Left lung (tissue), 4 donors: ENCODE measurements at regions not wholly inside any gene's neighbourhood (a gene's known extent, or its start where the extent isn't known, plus 50 kb on each side); places are given as distances from the start of the nearest gene placed in this dataset.

Experiments used
- ATAC-seq: fragments of 200-7000 bp; cut with Tn5 transposase; one replicate; pipeline ENCODE4 v1.9.1; 2020; ENCODE audit warnings: moderate library complexity
- DNase-seq, 4 donors: peaks; one replicate each; pipeline ENCODE4 v3.0.0-alpha.2; 2013 to 2020
- H3K27ac ChIP-seq, 2 donors: fragments of 200-600 bp; sonication (generic) in 1 of 2; one replicate each; pipeline versions ENCODE4 v1.5.0 to v1.8.0; 2020 to 2021
- H3K27me3 ChIP-seq, 2 donors: fragments of 200-600 bp; sonication (generic) in 1 of 2; one replicate each; pipeline versions ENCODE4 v1.5.0 to v1.8.0; 2020 to 2021
- H3K36me3 ChIP-seq, 2 donors: fragments of 200-600 bp; sonication (generic) in 1 of 2; one replicate each; pipeline versions ENCODE4 v1.5.0 to v1.8.0; 2020 to 2021
- H3K4me1 ChIP-seq, 2 donors: fragments of 200-600 bp; one replicate each; pipeline ENCODE4 v1.8.0; 2021
- H3K4me3 ChIP-seq, 2 donors: fragments of 200-600 bp; sonication (generic) in 1 of 2; one replicate each; pipeline versions ENCODE4 v1.5.0 to v1.8.0; 2020 to 2021; ENCODE audit warnings: mild to moderate bottlenecking in 1 of 2
- H3K9me3 ChIP-seq, 2 donors: fragments of 200-600 bp; sonication (generic) in 1 of 2; one replicate each; pipeline versions ENCODE4 v1.5.0 to v1.8.0; 2020 to 2021
- intact Hi-C, 2 donors: fragments of 100-400 bp; cut with DNase I; formaldehyde crosslinking; loops; one replicate each; pipeline versions ENCODE4 v1.11.2 to v1.14.2; 2022
- TF ChIP-seq, protein P1 (sequence below), 2 donors: fragments of 200-600 bp; sonication (generic) in 1 of 2; IDR thresholded peaks; one replicate each; pipeline versions ENCODE4 v1.5.0 to v1.8.0; 2021; ENCODE audit warnings: antibody characterized with exemption in 2 of 2
- donor health status: DM: no; HTN: yes; CAD: no.
- donor health status: DM: no; HTN: no; CAD: no.

DNA sequence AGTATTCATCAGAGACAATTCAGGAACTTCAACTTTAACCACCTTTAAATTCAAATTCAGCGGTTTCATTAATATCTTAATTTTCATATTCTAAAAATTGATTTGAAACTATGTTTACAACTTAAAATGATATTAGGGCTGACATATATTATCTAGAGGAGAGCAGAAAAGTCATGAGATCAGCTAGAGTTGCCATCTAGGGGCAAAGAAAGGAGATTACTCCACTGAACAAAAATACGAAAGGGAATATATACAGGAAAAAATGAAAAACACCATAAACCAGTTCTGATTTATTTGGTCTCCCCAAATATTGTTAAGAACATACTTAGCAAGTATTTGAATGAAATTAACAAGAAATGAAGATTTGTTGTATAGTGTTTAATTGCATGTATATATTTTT is 946.3 kb downstream of the DTWD2 start:
- H3K4me3 ChIP-seq = no peak overlapping the region
- H3K27me3 ChIP-seq = no peaks in the 10 kb centered on the region
- DNase-seq = no peak
- no peaks in the 10 kb centered on the region for H3K9me3 ChIP-seq
- TF ChIP-seq, protein P1, sequence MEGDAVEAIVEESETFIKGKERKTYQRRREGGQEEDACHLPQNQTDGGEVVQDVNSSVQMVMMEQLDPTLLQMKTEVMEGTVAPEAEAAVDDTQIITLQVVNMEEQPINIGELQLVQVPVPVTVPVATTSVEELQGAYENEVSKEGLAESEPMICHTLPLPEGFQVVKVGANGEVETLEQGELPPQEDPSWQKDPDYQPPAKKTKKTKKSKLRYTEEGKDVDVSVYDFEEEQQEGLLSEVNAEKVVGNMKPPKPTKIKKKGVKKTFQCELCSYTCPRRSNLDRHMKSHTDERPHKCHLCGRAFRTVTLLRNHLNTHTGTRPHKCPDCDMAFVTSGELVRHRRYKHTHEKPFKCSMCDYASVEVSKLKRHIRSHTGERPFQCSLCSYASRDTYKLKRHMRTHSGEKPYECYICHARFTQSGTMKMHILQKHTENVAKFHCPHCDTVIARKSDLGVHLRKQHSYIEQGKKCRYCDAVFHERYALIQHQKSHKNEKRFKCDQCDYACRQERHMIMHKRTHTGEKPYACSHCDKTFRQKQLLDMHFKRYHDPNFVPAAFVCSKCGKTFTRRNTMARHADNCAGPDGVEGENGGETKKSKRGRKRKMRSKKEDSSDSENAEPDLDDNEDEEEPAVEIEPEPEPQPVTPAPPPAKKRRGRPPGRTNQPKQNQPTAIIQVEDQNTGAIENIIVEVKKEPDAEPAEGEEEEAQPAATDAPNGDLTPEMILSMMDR (IDR thresholded peaks at IDR 0.05) = no peak
- no peaks in the 10 kb centered on the region for H3K36me3 ChIP-seq
- no peak for ATAC-seq
- no peaks in the 10 kb centered on the region for H3K4me1 ChIP-seq
- intact Hi-C loops = no loop called here
- H3K27ac ChIP-seq = no peak overlapping the region

DNA sequence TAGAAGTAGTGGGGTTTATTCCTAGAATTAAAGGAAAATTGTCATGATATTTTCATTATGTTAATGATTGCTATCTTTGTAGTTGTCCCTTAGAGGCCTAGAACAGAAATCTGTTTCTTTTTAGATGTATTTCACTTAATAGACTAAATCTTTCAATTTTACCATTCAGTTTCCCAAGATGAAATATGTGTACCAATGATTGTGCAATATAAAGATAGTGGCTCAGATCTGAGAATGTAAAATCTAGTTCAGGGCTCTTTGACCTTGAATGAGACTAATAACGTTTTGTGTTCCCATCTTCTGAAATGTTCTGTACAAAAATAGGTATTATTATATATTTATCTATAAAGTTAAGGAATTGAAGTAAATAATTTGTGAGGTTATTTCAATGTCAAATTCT is 947.9 kb downstream of the DTWD2 start:
- no peak for ATAC-seq
- Histone ChIP-seq H3K4me3 (no peak overlapping the region), H3K27me3 (no peaks in the 10 kb centered on the region), H3K36me3 (no peaks in the 10 kb centered on the region), H3K27ac (no peak overlapping the region), H3K4me1 (no peaks in the 10 kb centered on the region), H3K9me3 (no peaks in the 10 kb centered on the region)
- TF ChIP-seq, protein P1 (IDR thresholded peaks at IDR 0.05) = no peak
- no peak for DNase-seq
- intact Hi-C loops = no loop called here

DNA sequence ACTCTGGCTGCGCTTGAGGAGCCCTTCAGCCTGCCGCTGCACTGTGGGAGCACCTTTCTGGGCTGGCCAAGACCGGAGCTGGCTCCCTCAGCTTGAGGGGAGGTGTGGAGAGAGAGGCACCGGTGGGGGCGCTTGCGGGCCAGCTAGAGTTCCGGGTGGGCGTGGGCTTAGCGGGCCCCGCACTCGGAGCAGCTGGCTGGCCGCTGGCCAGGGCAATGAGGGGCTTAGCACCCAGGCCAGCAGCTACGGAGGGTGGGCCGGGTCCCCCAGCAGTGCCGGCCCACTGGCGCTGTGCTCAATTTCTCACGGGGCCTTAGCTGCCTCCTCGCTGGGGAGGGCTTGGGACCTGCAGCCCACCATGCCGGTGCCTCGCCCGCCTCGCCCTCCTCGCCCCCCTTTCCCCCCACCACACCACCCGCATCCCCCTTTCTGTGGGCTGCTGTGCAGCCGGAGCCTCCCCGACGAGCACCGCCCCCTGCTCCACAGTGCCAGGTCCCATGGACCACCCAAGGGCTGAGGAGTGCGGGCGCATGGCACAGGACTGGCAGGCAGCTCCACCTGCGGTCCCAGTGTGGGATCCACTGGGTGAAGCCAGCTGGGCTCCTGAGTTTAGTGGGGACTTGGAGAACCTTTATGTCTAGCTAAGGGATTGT is 954.5 kb downstream of the DTWD2 start:
- H3K27me3 ChIP-seq = no peaks in the 10 kb centered on the region
- no peak overlapping the region for H3K27ac ChIP-seq
- DNase-seq (peak in 1 of 4 donors; percentile 69), ATAC-seq (no peak)
- H3K4me1 ChIP-seq = no peaks in the 10 kb centered on the region
- intact Hi-C loops = no loop called here
- peaks cover 0 to 25% of the 10 kb centered on the region in 2 donors for H3K9me3 ChIP-seq
- no peak overlapping the region for H3K4me3 ChIP-seq
- no peaks in the 10 kb centered on the region for H3K36me3 ChIP-seq
- TF ChIP-seq, protein P1 (IDR thresholded peaks at IDR 0.05) = no peak

DNA sequence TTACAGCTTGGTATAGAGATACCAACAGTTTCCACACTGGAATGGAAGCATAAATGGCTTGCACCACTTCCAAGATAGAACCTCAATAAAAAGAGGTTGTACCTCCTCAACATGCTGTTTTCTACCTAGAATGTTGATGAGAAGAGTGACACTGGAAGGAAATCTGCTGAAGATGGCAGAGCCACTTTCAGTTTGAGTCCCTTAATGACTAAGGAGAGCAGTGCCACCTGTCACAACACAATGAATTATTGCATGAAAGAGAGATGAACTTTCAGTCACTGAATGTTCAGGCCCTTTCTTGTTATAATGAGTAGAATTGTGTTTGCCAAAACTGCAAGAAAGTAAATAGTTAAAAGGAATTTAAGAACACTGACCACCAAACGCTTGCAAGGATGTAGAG is 958.5 kb downstream of the DTWD2 start:
- no peak overlapping the region for H3K27ac ChIP-seq
- H3K27me3 ChIP-seq = no peaks in the 10 kb centered on the region
- TF ChIP-seq, protein P1 (IDR thresholded peaks at IDR 0.05) = no peak
- H3K4me1 ChIP-seq = no peaks in the 10 kb centered on the region
- no peak overlapping the region for H3K4me3 ChIP-seq
- no peaks in the 10 kb centered on the region for H3K36me3 ChIP-seq
- peaks cover 0 to 23% of the 10 kb centered on the region in 2 donors for H3K9me3 ChIP-seq
- DNase-seq (no peak), ATAC-seq (no peak)
- intact Hi-C loops = no loop called here

DNA sequence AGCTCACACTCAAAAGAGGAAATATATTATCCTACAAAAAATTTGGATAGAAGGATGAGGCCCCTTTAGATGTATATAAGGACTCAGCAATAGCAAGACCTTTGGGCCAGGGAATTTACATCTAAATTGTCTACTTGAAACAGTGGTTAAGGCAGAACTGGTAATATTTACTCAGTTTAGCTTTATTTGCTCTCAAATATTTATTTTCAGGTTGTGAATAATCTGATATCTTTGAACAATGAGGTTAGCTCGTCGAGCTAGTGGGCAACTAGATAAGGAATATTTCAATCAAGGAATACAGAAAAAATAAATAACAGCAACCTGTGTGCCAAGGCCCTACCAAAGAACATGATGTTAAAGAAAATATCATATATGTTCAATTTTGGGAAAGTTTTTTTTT is 966.3 kb downstream of the DTWD2 start:
- TF ChIP-seq, protein P1 (IDR thresholded peaks at IDR 0.05) = no peak
- Histone ChIP-seq H3K4me1 (no peaks in the 10 kb centered on the region), H3K36me3 (no peaks in the 10 kb centered on the region), H3K4me3 (no peak overlapping the region), H3K27ac (no peak overlapping the region), H3K27me3 (no peaks in the 10 kb centered on the region), H3K9me3 (no peaks in the 10 kb centered on the region)
- DNase-seq (no peak), ATAC-seq (no peak)
- intact Hi-C loops = no loop called here
